Kidney (tissue), 13 donors: ENCODE measurements at regions not wholly inside any gene's neighbourhood (a gene's known extent, or its start where the extent isn't known, plus 50 kb on each side); places are given as distances from the start of the nearest gene placed in this dataset.

Source experiments
- DNase-seq, 5 donors: peaks; one replicate each; pipeline ENCODE4 v3.0.0-alpha.2; 2013 to 2020
- FAIRE-seq: peaks from 2 replicates; lab custom pipeline; 2012; peaks lifted over from hg19 to GRCh38; lab: Jason Lieb, UNC
- H3K27ac ChIP-seq, 2 donors: one replicate each; pipeline ENCODE4 v1.7.0; 2013; ENCODE audit warnings: low read depth in 2 of 2, low read length in 2 of 2, inconsistent platforms in 1 of 2
- H3K27me3 ChIP-seq: one replicate; pipeline ENCODE4 v1.7.1; 2013; ENCODE audit warnings: low read length, inconsistent platforms; ENCODE audit not compliant: control insufficient read depth, insufficient read depth
- H3K36me3 ChIP-seq, 3 donors: one replicate each; pipeline versions ENCODE4 v1.7.0 to v1.7.1; 2013; ENCODE audit warnings: low read length in 3 of 3, control low read depth in 1 of 3, inconsistent platforms in 1 of 3; ENCODE audit not compliant: insufficient read depth in 3 of 3, control insufficient read depth in 2 of 3
- H3K4me1 ChIP-seq, 3 donors: one replicate each; pipeline versions ENCODE4 v1.7.0 to v1.7.1; 2013; ENCODE audit warnings: low read length in 3 of 3, inconsistent platforms in 1 of 3, low read depth in 1 of 3; ENCODE audit not compliant: control insufficient read depth in 2 of 3, insufficient read depth in 2 of 3
- H3K4me3 ChIP-seq, 3 donors: one replicate each; pipeline versions ENCODE4 v1.7.0 to v1.8.1; 2013; ENCODE audit warnings: low read length in 3 of 3, control low read depth in 1 of 3, inconsistent platforms in 1 of 3
- H3K9ac ChIP-seq, 3 donors: one replicate each; pipeline versions ENCODE4 v1.7.0 to v1.7.1; 2013; ENCODE audit warnings: low read length in 3 of 3, control low read depth in 1 of 3, inconsistent platforms in 1 of 3
- H3K9me3 ChIP-seq, 3 donors: one replicate each; pipeline versions ENCODE4 v1.7.0 to v1.7.1; 2013; ENCODE audit warnings: low read length in 3 of 3, control low read depth in 1 of 3, inconsistent platforms in 1 of 3; ENCODE audit not compliant: control insufficient read depth in 2 of 3, insufficient read depth in 1 of 3
- CTCF ChIP-seq: IDR thresholded peaks from 3 replicates; pipeline ENCODE4 v1.5.1; 2012; ENCODE audit warnings: mild to moderate bottlenecking, moderate library complexity, borderline replicate concordance; ENCODE audit not compliant: insufficient read depth; ENCODE audit errors: extremely low read depth
- intact Hi-C: fragments of 100-400 bp; cut with DNase I; formaldehyde crosslinking; loops from one replicate; pipeline ENCODE4 v1.11.1; 2022
- donor health status: control.
- donor health status: control.
- donor health status: control.
- donor health status: control.
- donor health status: control.
- donor health status: DM: yes; HTN: yes; CAD: no.
- donor health status: Normal renal cell carcinoma (clear cell type).

- H3K9me3 ChIP-seq: no peaks in the 10 kb centered on the region
- no peak overlapping the region for H3K4me3 ChIP-seq
- DNase-seq: no peak
- no peaks in the 10 kb centered on the region for H3K36me3 ChIP-seq
- TF ChIP-seq CTCF: no peak
- no peak overlapping the region for H3K9ac ChIP-seq
- H3K27me3 ChIP-seq: no peaks in the 10 kb centered on the region
- no peaks in the 10 kb centered on the region for H3K4me1 ChIP-seq
- intact Hi-C loops: no loop called here
- no peak for FAIRE-seq
- H3K27ac ChIP-seq: no peak overlapping the region
Measured at GRCh38 chr10:78222096-78222790, 188.6 kb downstream of the RPS24 start.

- Histone ChIP-seq H3K4me1 (no peaks in the 10 kb centered on the region), H3K4me3 (no peak overlapping the region), H3K27ac (no peak overlapping the region), H3K27me3 (no peaks in the 10 kb centered on the region), H3K9me3 (no peaks in the 10 kb centered on the region), H3K36me3 (no peaks in the 10 kb centered on the region), H3K9ac (no peak overlapping the region)
- DNase-seq (no peak), FAIRE-seq (no peak)
- no peak for TF ChIP-seq CTCF
- intact Hi-C loops: no loop called here
Measured at GRCh38 chr10:78223088-78223487, 189.4 kb downstream of the RPS24 start.

DNA sequence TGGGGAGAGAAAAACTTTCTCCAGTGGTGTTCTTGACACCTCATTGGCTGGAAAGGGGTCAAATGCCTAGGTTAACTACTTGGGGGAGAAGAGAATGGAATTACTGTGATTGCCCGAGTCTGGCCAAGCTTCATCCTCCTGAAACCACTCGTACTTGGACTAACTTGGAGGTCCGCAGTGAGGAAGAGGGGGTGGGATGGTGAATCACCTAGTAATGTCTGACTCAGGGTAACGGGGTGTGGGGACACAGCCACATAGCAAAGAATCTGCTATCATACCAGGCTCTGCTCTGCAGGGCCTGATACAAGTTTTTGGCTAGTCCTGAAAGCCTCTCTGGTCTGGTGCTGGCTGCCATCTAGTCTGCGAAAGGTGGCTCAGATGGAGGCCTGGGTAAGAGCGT, 190.9 kb downstream of the RPS24 start:
- no peak for TF ChIP-seq CTCF
- Histone ChIP-seq H3K27me3 (no peaks in the 10 kb centered on the region), H3K27ac (no peak overlapping the region), H3K36me3 (no peaks in the 10 kb centered on the region), H3K4me3 (no peak overlapping the region), H3K9ac (no peak overlapping the region), H3K9me3 (no peaks in the 10 kb centered on the region), H3K4me1 (no peaks in the 10 kb centered on the region)
- DNase-seq: no peak
- intact Hi-C loops: no loop called here
- no peak for FAIRE-seq

DNA sequence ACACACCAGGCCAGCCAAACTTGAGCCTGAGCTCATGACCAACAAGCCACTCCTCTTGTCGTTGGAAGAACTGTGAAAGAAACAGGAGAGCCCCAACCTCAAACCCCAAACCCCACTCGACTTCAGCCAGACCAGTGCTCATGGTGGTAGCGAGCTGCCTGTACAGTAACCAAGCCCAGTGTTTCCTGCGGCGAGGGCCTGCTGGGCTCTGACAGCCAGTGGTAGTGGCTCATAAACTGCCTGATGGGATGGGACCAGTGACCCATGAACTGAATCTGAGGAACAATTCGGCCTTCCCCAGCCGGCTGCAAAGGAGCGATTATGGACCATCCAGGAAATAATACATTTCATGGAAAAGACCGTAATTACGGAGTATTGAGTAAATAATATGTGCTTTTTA, 191.9 kb downstream of the RPS24 start:
- FAIRE-seq: no peak
- no peak overlapping the region for H3K27ac ChIP-seq
- intact Hi-C loops: no loop called here
- no peak overlapping the region for H3K4me3 ChIP-seq
- H3K4me1 ChIP-seq: no peaks in the 10 kb centered on the region
- no peaks in the 10 kb centered on the region for H3K9me3 ChIP-seq
- no peaks in the 10 kb centered on the region for H3K36me3 ChIP-seq
- TF ChIP-seq CTCF: no peak
- H3K9ac ChIP-seq: no peak overlapping the region
- no peaks in the 10 kb centered on the region for H3K27me3 ChIP-seq
- peak in 4 of 5 donors; percentile 76 to 89 (median 84) for DNase-seq
